GM19025 (cell line): ENCODE measurements at regions not wholly inside any gene's neighbourhood (a gene's known extent, or its start where the extent isn't known, plus 50 kb on each side); places are given as distances from the start of the nearest gene placed in this dataset.

ENCODE experiments used
- ATAC-seq: cut with Tn5 transposase; IDR thresholded peaks from one replicate; pipeline ENCODE4 v1.9.1; 2021; ENCODE audit warnings: mild to moderate bottlenecking, low read depth, moderate library complexity; ENCODE audit not compliant: unreplicated experiment

GRCh38 chr4:163582703-163583102, 88.2 kb downstream of the TMA16 start:
- ATAC-seq, result no peak

DNA sequence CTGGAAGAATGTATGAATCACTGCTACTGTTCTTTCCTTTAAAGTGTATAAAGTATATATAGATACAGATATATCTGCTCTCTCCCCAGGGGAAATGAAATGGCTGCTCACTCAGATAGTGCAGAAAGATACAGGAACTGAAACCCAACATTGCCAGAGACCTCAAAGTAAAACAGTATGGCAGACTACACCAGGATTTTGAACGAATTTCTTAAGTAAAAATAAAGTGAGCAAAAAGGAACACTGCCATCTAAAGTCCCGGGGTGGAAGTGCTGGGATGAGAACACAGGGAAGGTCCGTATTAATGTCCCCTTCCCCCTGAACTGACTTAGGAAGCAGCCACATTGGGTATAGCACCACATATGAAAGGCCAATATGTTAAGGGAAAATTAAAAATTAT, 93.4 kb downstream of the TMA16 start:
- ATAC-seq, result peak; percentile 47

DNA sequence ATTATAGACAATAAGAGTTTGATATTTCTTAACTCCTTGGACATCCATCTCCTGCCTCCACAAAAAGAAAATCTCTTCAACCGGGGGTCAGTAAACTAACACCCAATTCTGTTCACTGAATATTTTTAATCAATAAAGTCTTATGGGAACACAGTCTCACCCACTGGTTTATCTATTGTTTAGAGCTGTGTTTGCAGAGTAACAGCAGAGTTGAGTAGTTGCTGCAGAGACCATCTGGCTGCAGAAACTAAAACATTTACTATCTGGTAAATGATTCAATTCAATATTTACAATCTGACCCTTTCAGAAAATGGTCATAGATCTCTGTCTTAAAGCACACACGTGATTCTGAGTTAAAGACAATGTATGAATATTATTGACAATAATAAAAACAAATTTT, 94.0 kb downstream of the TMA16 start:
- no peak for ATAC-seq

DNA sequence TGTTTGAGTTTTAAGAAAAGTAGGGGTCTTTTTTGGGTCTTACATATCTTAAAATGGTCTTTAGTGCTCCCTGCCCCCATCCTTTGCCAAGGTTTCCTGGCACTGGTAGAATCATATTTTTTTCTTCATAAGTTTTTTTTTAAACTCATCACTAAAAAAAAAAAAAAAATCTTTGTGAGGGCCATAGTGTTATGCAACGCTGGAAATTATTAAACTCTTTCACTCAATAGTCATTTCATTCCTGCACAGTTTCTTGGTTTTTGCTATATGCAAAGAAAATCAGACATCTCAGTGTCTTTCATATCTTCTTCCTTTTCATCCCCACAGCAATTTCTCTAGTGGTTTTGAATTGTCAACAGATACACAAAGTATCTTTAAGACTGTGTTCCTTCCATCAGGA, 95.6 kb downstream of the TMA16 start:
- ATAC-seq, result peak; percentile 20

DNA sequence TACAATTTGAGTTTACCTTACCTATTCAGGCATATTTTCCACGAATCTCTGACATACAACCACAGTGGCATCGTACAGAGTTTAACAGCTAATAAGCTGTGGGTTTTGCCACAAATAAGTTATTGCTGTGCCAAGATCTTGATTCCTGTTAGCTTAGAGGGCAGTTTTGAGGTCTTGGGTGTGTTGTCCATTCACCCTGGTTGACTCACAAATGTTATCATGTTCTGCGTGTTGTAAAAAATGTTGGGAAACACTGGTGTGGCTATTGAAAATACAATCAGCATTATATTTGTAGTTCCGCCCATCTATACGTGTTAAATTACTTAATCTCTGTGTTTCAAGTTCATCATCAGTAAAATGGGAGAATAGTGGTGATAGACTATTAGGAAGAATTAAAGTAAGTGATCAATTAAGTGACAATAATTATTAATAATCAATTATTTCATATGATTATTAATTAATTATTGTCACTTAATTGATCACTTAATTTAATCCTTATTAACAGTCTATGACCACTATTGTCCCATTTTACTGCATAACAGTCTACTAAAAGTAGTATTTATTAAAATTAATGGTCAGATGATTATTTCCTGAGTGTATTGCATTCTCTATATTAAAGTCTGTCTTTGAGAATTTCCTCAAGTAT, 96.3 kb downstream of the TMA16 start:
- no peak for ATAC-seq

- ATAC-seq, result peak; percentile 69
Measured at GRCh38 chr4:163591614-163592020, 97.1 kb downstream of the TMA16 start.

GRCh38 chr4:163592212-163592611, 97.7 kb downstream of the TMA16 start:
- no peak for ATAC-seq

DNA sequence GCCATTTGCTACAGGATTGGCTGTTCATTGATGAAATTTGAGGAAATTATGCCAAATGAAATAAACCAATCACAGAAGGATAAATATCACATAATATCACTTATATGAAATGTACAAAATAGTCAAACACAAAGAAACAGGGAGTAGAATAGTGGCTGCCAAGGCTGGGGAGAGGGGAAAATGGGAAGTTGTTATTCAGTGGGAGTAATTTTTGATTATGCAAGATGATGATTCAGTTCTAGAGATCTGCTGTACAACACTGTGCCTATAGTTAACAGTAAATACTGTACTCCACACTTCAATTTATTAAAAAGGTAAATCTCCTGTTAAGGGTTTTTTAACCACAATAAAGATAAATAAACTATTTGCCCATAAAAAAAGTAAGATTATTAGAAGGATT, 101.1 kb downstream of the TMA16 start:
- ATAC-seq, result no peak

- ATAC-seq, result no peak
Measured at GRCh38 chr4:163598028-163598427, 103.5 kb downstream of the TMA16 start.

GRCh38 chr4:163598489-163598888, 104.0 kb downstream of the TMA16 start:
- ATAC-seq, result no peak

DNA sequence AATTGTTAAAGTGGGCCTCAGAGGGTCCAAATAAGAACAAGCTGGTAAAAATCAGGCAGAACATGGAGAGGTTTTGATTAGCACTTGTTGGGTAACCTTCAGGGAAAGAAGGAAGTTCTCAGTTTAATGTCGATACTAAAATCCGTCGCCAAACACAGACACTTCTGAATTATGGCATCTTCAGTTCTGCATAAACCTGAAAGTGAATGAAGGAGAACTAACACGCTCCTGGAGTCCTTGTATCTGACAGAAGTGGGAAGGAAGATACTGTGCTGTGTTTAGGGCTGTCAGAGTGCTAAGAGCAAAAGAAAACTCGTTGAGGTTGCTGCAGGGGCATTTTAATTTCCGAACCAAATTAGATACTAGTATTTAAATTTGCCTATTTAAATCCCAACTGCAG, 106.2 kb downstream of the TMA16 start:
- no peak for ATAC-seq

GRCh38 chr4:163603257-163603656, 108.8 kb downstream of the TMA16 start:
- no peak for ATAC-seq

DNA sequence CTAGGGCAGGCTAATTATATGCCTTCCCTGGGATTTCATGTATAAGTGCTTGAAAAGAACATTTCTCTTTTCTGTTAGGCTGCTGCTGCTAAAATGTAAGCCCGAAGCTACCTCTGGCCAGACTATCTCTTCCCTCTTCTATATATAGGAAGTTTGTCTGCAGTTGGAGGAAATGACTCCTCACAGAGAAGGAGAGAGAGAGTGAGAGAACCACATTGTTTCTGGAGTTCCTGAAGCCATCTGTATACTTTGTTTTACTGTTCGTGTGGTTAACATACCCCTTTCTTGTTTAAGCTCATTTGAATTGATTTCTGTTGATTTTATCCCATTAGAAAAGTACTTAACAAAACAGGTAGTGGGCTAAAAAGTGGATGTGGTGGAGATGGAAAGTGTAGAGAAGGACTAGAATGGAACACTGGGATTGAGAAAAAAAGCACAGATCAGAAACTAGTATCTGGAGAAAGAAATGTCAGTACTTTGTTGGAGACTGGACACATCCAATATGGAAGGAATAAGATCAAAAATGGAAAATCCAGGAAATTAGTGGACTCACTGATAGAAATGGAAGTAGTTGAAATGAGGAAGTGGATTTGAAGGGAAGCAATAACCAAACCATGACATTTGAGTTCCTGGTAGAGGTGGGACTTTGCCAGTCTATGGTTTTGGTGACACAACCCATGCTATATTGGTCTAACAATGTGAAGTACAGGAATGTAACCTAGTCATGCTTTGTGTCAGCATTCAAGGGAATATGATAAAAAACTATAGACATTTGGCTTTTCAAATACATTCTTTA, 112.6 kb downstream of the TMA16 start:
- no peak for ATAC-seq

DNA sequence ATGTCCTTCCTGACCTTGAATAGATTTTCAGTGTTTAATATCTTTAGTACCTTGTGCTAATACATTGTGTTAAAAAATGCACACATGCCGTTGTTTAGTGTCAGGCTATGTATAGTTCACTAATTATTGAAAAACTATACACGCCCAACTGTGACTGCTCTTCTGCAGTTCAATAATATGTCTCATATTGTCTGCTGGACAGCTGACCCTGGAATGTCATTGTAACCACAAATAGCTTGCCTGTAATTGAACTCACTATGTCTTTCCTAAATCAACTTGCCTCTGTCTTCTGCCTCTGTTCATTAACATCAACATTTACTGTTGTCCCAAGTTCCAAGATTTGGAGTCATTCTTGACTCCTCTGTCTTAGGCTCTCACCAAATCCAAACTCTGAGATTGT, 114.5 kb downstream of the TMA16 start:
- no peak for ATAC-seq

DNA sequence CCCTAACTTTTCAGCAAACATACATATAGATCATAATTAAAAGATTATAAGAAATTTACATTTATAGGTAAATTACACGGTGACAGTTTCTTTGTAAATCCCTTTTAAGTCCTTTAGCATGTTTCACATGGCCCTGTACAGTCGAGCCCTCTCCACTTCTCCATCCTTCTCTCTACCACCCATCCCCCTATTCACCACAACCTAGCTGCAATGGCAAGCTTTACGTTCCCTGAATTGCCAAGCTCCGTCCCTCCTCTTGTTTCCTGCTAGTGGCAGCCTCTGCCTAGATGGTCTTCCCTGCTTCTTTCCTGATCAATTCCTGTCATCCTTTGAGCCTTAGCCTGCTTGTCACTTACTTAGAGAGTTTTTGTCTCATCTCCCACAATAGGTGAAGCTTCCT, 116.2 kb downstream of the TMA16 start:
- ATAC-seq, result no peak

DNA sequence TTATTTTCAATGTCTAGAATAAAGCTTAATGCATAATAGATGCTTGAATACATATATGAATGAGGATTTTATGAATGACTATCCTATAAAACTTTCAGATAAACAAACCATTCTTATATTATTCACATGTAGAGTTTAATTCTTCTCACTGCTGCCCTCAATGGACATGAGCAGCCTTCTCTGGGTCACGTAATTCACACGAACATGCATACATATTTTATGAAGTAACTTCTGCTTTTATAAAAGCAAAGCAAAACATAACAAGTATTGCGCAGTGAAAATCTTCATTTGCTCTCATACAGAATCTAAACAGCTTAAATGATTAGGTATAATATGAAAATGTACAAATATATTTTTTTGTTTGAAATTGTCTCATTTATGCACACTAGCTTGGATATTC, 116.7 kb downstream of the TMA16 start:
- ATAC-seq, result no peak

DNA sequence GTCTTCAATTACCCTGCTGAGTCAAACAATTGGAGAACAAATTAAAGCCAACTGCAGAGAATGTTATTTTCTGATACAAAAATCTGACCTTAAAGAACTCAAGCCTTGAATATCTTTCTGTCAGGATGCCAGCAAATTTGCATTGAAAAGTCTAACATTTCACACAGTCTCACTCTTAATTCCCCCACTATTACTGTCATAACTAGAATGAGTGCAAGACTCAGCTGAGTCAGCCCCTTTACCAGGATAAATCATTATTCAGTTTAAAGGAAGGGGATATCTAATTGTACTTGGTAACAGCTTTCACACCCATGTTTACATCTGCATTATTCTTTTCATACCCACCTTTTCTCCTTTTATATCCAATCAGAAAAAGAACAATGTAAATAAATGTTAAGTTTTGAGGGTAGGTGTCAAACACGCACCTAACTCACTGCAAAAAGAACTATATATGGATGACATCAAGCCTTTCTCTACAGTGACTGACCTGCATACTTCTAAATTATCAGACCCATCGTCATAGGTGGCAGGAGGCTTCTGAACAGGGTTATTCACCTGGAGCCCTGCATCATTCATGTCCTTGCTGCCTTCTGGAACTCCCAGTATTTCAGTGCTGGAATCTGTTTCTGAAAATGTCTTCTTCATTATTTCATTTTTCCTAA, 117.4 kb downstream of the TMA16 start:
- ATAC-seq, result no peak

DNA sequence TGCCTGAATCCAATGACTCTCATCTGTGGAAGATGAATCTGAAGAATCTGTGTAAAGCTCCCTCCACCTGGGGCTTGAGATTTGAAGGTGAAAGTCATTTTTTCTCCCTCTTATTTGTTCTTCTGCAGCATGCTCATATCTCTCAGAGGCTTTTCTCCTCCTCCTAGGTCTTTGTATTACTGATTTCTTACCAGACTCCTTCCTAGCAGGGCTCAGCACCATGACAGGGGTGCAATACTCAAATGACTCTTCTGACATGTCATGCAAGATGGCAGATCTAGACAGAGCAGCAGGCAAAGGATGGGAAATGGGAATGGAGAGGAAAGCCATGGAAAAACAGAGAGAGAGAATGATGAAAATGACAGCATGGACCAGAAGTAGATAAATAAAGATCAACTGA, 118.3 kb downstream of the TMA16 start:
- no peak for ATAC-seq

DNA sequence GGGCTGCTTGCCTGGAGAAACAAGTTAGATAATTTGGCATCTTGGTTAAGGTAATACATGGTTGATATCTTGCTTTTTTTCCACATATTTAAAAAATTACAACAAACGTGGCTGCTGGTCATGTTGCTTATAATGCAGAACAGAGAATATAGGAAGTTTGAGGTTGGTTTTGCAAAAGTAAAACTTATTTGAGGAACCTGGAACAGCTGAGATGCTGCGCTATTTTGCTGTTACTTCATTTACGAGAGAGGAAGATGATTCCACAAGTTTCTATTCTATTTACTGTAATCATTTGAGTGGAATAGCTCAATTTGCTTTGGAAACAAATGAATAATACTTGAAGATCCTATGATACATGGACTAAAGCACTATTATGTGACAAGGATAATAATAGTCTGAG, 118.9 kb downstream of the TMA16 start:
- no peak for ATAC-seq

DNA sequence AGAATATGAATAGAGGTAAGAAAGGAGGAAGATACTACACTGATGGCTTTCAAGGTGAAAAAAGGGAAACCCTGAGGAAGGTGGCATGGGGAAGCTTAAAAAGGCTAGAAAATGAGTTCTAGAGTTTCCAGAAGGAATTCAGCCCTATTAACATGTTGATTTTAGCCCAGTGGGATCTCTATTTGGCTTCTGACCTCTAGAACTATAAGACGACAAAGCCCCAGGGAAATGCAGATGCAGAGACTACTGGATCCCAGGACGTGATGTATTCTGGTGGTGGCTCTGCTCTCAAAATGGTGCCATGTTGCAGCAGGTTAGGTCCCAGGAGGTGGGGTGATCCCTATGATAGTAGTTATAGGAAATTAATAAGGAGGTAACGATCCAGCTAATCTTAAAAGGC, 120.4 kb downstream of the TMA16 start:
- no peak for ATAC-seq

DNA sequence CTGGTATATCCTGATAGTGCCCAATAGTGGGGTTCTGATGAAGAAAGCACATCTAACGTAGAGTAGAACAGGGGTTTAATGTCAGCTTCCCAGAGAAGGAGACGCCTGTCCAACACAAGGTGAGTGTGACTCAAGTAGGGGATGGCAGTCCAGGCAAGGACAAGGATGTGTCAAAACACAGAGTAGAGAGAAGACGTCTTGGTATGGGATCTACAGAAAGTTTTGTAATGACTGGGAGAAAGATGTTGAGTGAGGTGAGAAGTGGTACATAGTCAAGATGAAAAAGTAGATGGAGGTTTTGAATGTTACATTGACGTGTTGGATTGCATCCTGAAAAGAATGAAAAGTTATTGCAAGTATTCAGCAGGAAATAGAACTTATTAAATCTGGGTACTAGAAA, 124.4 kb downstream of the TMA16 start:
- no peak for ATAC-seq

- no peak for ATAC-seq
Measured at GRCh38 chr4:163620738-163621137, 126.2 kb downstream of the TMA16 start.
